WTC11 (cell line): ENCODE measurements at regions not wholly inside any gene's neighbourhood (a gene's known extent, or its start where the extent isn't known, plus 50 kb on each side); places are given as distances from the start of the nearest gene placed in this dataset.

Source experiments
- NR1H2 ChIP-seq: sonication (generic); formaldehyde crosslinking; IDR thresholded peaks from 2 replicates; pipeline ENCODE4 v1.9.0; 2021; ENCODE audit warnings: mild to moderate bottlenecking, moderate library complexity, missing genetic modification reagents
- NR3C1 ChIP-seq: sonication (generic); formaldehyde crosslinking; conservative IDR thresholded peaks from 2 replicates; pipeline ENCODE4 v1.8.1; 2023; ENCODE audit warnings: low read depth, mild to moderate bottlenecking, missing genetic modification reagents
- TF ChIP-seq, protein P1 (sequence below): fragments of 200-600 bp; IDR thresholded peaks from 2 replicates; pipeline ENCODE4 v1.8.0; 2022; ENCODE audit warnings: antibody characterized with exemption

DNA sequence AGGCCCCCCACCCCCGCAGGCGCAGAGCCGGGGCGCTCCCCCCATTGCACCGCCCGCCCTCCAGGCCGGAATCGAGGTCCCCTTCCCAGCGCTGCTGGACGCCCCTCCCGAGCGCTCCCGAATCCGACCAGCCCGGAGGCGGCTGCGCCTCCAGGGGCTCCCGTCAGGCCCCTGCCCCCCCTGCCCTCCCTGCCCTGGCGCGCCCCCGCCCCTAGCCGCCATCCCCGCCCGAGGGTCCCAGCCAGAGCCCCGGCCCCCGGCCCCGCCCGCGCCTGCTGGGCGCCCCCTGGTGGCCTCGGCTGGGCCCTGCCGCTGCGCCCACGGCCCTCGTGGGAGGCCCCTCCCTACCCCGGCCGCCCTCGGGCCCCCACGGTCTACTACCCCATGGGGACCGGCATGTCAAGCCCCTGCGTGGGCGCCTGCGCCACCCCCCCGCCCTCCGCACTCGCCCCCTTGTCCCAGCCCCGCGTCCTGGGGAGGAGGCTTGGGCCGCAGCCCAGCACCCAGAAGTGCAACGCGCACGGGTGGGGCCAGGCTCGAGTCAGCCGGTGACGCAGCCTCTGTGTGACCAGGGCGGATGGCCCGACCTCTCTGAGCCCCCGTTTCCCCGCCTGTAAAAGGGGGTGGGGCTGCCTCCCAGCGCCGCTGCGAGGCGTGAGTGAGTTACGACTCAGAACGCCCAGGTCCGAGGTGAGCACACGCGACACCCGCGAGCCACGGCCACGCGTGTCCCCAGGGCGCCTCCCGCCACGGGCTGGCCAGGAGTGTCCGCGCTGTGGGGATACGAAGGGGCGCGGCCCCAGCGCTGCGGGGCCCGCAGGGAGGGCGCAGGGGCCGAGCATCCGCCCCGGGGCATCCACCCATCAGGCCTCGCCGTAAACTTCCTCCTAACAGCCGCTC is 104.9 kb downstream of the FAM53A start:
- TF ChIP-seq, protein P1, sequence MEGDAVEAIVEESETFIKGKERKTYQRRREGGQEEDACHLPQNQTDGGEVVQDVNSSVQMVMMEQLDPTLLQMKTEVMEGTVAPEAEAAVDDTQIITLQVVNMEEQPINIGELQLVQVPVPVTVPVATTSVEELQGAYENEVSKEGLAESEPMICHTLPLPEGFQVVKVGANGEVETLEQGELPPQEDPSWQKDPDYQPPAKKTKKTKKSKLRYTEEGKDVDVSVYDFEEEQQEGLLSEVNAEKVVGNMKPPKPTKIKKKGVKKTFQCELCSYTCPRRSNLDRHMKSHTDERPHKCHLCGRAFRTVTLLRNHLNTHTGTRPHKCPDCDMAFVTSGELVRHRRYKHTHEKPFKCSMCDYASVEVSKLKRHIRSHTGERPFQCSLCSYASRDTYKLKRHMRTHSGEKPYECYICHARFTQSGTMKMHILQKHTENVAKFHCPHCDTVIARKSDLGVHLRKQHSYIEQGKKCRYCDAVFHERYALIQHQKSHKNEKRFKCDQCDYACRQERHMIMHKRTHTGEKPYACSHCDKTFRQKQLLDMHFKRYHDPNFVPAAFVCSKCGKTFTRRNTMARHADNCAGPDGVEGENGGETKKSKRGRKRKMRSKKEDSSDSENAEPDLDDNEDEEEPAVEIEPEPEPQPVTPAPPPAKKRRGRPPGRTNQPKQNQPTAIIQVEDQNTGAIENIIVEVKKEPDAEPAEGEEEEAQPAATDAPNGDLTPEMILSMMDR, result peak; percentile 82
- TF ChIP-seq NR3C1, result no peak
- no peak for TF ChIP-seq NR1H2 (CRISPR knock-in tag)
